K562 (cell line): ENCODE measurements at regions not wholly inside any gene's neighbourhood (a gene's known extent, or its start where the extent isn't known, plus 50 kb on each side); places are given as distances from the start of the nearest gene placed in this dataset.

Experiments
- CCAR2 ChIP-seq: fragments of 200-400 bp; formaldehyde crosslinking; IDR thresholded peaks from 2 replicates; pipeline ENCODE4 v1.6.1; 2017; ENCODE audit warnings: mild to moderate bottlenecking, low read depth, low read length
- CHCHD3 ChIP-seq: fragments of 250-450 bp; sonication (Bioruptor Pico); IDR thresholded peaks from 2 replicates; pipeline ENCODE4 v2.1.2; 2022; ENCODE audit warnings: mild to moderate bottlenecking
- CREM ChIP-seq: IDR thresholded peaks from 2 replicates; pipeline ENCODE4 v1.6.1; 2014; ENCODE audit warnings: antibody characterized with exemption, low read depth
- CXXC5 ChIP-seq: fragments of 250-450 bp; sonication (Bioruptor Pico); IDR thresholded peaks from 2 replicates; pipeline ENCODE4 v1.8.0; 2022; ENCODE audit warnings: inconsistent platforms, mild to moderate bottlenecking, moderate library complexity
- E2F8 ChIP-seq: fragments of 450-650 bp; IDR thresholded peaks from 2 replicates; pipeline ENCODE4 v1.7.1; 2018; ENCODE audit warnings: mild to moderate bottlenecking, low read depth; ENCODE audit not compliant: partially characterized antibody
- EHMT2 ChIP-seq: fragments of 450-650 bp; IDR thresholded peaks from 2 replicates; pipeline ENCODE4 v1.6.1; 2018; ENCODE audit warnings: antibody characterized with exemption
- GTF2F1 ChIP-seq: IDR thresholded peaks from 2 replicates; pipeline ENCODE4 v1.6.1; 2011; ENCODE audit warnings: low read depth, low read length, improper control_type of control experiment
- HNRNPK ChIP-seq: fragments of 200-400 bp; formaldehyde crosslinking; IDR thresholded peaks from one replicate; pipeline ENCODE4 v1.6.1; 2018; ENCODE audit warnings: mild to moderate bottlenecking, low read depth, low read length; ENCODE audit not compliant: poor library complexity, severe bottlenecking
- NELFE ChIP-seq: IDR thresholded peaks from 2 replicates; pipeline ENCODE4 v1.6.1; 2011; ENCODE audit warnings: mild to moderate bottlenecking; ENCODE audit not compliant: insufficient read depth, insufficient read length
- NR2C2 ChIP-seq, 2 experiments: fragments of 200-800 bp in 1 of 2; sonication (Bioruptor generic) in 1 of 2; sonication (generic) in 1 of 2; formaldehyde crosslinking in 1 of 2; IDR thresholded peaks; 2 replicates each; pipeline versions ENCODE4 v1.6.1 to v1.8.0; 2016 to 2022; ENCODE audit warnings: mild to moderate bottlenecking in 1 of 2, missing compliant biosample characterization in 1 of 2, missing genetic modification characterization in 1 of 2, missing genetic modification reagents in 1 of 2
- RAD51 ChIP-seq: fragments of 450-650 bp; IDR thresholded peaks from 2 replicates; pipeline ENCODE4 v1.7.1; 2016; ENCODE audit warnings: low read depth, mild to moderate bottlenecking, borderline replicate concordance
- SMAD2 ChIP-seq: fragments of 150-350 bp; IDR thresholded peaks from 2 replicates; pipeline ENCODE4 v1.6.1; 2014; ENCODE audit warnings: low read depth, mild to moderate bottlenecking, low read length
- TEAD4 ChIP-seq, 2 experiments: sonication (generic) in 1 of 2; formaldehyde crosslinking in 1 of 2; IDR thresholded peaks; 2 replicates each; pipeline versions ENCODE4 v1.6.1 to v1.8.0; 2012 to 2022; ENCODE audit warnings: borderline replicate concordance in 1 of 2, inconsistent platforms in 1 of 2, low read length in 1 of 2, mild to moderate bottlenecking in 1 of 2, missing genetic modification reagents in 1 of 2
- THRAP3 ChIP-seq: fragments of 450-650 bp; IDR thresholded peaks from 2 replicates; pipeline ENCODE4 v1.6.1; 2016; ENCODE audit warnings: mild to moderate bottlenecking, inconsistent platforms, borderline replicate concordance
- VEZF1 ChIP-seq: fragments of 200-800 bp; sonication (Bioruptor generic); IDR thresholded peaks from 2 replicates; pipeline ENCODE4 v1.6.1; 2017; ENCODE audit warnings: missing genetic modification characterization, missing compliant biosample characterization
- ZBTB17 ChIP-seq: fragments of 450-650 bp; formaldehyde crosslinking; IDR thresholded peaks from 2 replicates; pipeline ENCODE4 v1.4.0; 2020; ENCODE audit warnings: mild to moderate bottlenecking
- ZNF740 ChIP-seq, 3 experiments: fragments of 200-800 bp in 1 of 3; sonication (Bioruptor generic) in 1 of 3; sonication (generic) in 1 of 3; formaldehyde crosslinking in 1 of 3; IDR thresholded peaks; 2 replicates each; pipeline versions ENCODE4 v1.6.1 to v1.8.0; 2016 to 2022; ENCODE audit warnings: mild to moderate bottlenecking in 2 of 3, missing compliant biosample characterization in 2 of 3, missing genetic modification characterization in 2 of 3, missing genetic modification reagents in 1 of 3
- TF ChIP-seq, protein P1 (sequence below): fragments of 450-650 bp; IDR thresholded peaks from 2 replicates; pipeline ENCODE4 v1.6.1; 2016; ENCODE audit warnings: borderline replicate concordance
- TF ChIP-seq, protein P2 (sequence below): sonication (generic); formaldehyde crosslinking; IDR thresholded peaks from 2 replicates; pipeline ENCODE4 v1.8.0; 2022; ENCODE audit warnings: missing genetic modification reagents, mild to moderate bottlenecking, moderate library complexity, borderline replicate concordance

- no peak for TF ChIP-seq RAD51
- no peak for TF ChIP-seq ZBTB17 (CRISPR knock-in tag)
- no peak; the same call in 1 of the 2 replicates for TF ChIP-seq CXXC5 (CRISPR knock-in tag)
- TF ChIP-seq, protein P1, sequence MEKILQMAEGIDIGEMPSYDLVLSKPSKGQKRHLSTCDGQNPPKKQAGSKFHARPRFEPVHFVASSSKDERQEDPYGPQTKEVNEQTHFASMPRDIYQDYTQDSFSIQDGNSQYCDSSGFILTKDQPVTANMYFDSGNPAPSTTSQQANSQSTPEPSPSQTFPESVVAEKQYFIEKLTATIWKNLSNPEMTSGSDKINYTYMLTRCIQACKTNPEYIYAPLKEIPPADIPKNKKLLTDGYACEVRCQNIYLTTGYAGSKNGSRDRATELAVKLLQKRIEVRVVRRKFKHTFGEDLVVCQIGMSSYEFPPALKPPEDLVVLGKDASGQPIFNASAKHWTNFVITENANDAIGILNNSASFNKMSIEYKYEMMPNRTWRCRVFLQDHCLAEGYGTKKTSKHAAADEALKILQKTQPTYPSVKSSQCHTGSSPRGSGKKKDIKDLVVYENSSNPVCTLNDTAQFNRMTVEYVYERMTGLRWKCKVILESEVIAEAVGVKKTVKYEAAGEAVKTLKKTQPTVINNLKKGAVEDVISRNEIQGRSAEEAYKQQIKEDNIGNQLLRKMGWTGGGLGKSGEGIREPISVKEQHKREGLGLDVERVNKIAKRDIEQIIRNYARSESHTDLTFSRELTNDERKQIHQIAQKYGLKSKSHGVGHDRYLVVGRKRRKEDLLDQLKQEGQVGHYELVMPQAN = no peak
- no peak for TF ChIP-seq SMAD2
- TF ChIP-seq NR2C2 (CRISPR knock-in tag; IDR thresholded peaks at IDR 0.05) = no peak
- no peak for TF ChIP-seq NR2C2 (tag; IDR thresholded peaks at IDR 0.05)
- peak; percentile 34; the same call in 1 of the 2 replicates for TF ChIP-seq CREM
- TF ChIP-seq NELFE = no peak
- TF ChIP-seq HNRNPK = no peak
- no peak for TF ChIP-seq CCAR2
- TF ChIP-seq THRAP3 = no peak
- TF ChIP-seq, protein P2, sequence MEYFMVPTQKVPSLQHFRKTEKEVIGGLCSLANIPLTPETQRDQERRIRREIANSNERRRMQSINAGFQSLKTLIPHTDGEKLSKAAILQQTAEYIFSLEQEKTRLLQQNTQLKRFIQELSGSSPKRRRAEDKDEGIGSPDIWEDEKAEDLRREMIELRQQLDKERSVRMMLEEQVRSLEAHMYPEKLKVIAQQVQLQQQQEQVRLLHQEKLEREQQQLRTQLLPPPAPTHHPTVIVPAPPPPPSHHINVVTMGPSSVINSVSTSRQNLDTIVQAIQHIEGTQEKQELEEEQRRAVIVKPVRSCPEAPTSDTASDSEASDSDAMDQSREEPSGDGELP (CRISPR knock-in tag) = peak; percentile 71
- TF ChIP-seq VEZF1 (CRISPR knock-in tag) = peak; percentile 69
- TF ChIP-seq E2F8 = no peak
- no peak for TF ChIP-seq GTF2F1
- no peak for TF ChIP-seq EHMT2
- no peak for TF ChIP-seq CHCHD3 (CRISPR knock-in tag)
- no peak for TF ChIP-seq TEAD4 (IDR thresholded peaks at IDR 0.05; ENCODE audit: low read length)
- TF ChIP-seq TEAD4 (CRISPR knock-in tag; IDR thresholded peaks at IDR 0.05; ENCODE audit: borderline replicate concordance) = no peak
- peak; percentile 89 for TF ChIP-seq ZNF740 (CRISPR knock-in tag; IDR thresholded peaks at IDR 0.05)
- peak in 1 of 2 experiments; percentile 43; a peak in 1 of 4 replicates for TF ChIP-seq ZNF740 (tag; IDR thresholded peaks at IDR 0.05)
Measured at GRCh38 chr2:43024515-43025011, 201.8 kb downstream of the ZFP36L2 start (continued).
